Putamen (tissue), 1 donor: ENCODE measurements at regions not wholly inside any gene's neighbourhood (a gene's known extent, or its start where the extent isn't known, plus 50 kb on each side); places are given as distances from the start of the nearest gene placed in this dataset.

ENCODE experiments used
- DNase-seq: peaks from one replicate; pipeline ENCODE4 v3.0.0-alpha.2; 2016; ENCODE audit warnings: low spot score

- DNase-seq, result no peak
Measured at GRCh38 chrX:22664826-22665225, 334.9 kb upstream of the DDX53 start.

DNA sequence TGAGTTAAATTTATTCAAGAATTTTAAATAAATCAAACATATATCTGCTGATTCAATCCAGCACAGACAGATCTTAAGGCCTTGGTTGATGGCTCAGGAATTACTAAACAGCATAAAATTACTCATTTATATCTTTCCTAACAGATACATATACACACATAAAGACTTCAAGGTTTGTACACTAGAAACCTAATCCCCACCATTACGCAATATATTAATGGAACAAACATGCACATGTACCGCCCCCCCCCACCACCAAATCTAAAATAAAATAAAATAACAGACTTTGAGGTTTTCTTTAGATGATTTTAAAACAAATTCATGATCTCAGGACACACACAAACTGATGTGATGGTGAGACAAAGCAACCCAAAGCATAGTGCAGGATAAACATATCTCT, 333.9 kb upstream of the DDX53 start:
- DNase-seq, result no peak

GRCh38 chrX:22666441-22666840, 333.3 kb upstream of the DDX53 start:
- no peak for DNase-seq

DNA sequence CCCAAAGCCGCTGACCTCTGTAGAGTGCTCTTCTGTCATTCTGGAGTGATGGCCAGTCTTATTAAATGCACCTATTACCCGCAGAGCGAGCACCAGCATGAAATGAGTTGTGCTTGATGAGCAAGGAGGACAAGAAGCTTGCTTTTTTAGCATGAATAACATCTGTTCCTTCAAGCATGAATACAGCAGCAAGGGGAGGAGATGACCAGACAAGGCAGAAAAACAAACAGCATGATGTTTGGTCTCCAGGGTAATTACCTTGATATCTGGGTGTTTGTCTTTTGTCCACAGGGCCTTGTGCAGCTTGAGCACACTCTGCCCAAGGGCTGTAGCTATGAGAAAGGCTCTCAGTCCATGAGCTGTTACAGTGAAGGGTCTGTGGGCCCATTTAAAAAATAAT, 324.8 kb upstream of the DDX53 start:
- DNase-seq, result no peak

- DNase-seq, result no peak
Measured at GRCh38 chrX:22686138-22686541, 313.6 kb upstream of the DDX53 start.

GRCh38 chrX:22689290-22689689, 310.5 kb upstream of the DDX53 start:
- DNase-seq, result no peak

DNA sequence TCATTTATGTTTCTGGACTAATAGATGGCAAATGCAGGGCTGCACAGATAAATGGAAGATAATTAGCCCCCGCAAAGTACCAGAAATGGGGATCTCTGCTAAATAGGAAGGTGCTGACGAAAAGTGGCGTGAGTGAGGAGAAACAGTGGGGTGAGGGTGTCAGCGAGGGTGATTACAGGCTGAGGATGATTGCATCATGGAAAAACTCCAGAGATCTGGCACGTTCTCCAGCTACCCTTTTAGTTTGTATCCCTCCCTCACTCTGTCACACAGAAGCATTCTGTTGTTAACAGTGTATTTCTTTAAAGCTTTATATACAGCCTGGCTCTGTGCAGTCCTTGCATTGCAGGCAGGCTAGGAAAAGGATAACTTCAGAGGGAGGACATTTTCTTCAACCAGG, 309.6 kb upstream of the DDX53 start:
- DNase-seq, result no peak

DNA sequence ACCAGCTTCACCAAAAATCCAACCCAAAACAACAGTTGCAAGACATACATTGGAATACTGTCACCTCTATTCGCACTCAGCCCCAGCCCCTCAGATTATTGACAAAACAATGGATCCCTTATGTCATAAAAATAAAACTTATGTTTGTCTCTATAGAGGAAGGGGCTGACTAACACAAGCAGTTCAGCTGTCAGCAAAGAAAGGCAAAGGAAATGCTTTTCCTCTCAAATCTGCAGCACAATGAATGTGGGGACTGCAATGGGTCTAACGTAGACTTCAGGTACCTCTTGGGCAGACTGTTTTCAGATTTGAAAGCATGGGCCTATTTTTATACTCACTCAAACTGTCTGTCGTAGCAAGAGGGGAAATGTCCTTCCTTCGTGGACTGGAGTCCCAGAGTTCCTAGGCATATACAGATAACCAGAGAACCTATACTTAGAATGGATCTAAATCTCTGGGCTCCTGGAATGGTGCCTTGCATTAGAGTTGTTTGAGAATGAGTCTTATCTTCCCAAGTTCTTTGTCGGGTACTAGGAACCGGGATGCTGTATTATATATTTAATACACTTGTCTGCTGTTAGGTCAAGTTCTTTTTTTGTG, 307.7 kb upstream of the DDX53 start:
- DNase-seq, result no peak

DNA sequence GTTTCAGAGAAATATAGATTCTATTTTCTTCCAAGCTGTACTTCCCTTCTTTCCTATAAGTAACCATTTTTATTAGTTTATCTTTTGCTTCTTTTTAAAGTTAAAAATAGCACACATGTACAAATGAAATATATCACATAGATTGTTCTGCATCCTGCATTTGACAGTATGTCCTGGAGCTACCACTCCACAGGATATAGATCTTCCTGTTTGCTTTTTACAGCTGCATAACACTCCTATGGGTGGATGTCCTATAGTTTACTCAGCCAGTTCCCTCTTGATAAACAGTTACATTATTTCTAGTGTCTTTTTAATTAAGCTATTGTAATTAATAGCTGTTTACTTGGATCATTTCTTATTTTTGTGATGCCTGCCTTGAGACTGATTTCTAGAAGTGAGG, 301.6 kb upstream of the DDX53 start:
- DNase-seq, result no peak

- no peak for DNase-seq
Measured at GRCh38 chrX:22699581-22700091, 300.1 kb upstream of the DDX53 start.

- no peak for DNase-seq
Measured at GRCh38 chrX:22712942-22713341, 286.8 kb upstream of the DDX53 start.

- no peak for DNase-seq
Measured at GRCh38 chrX:22730542-22730941, 269.2 kb upstream of the DDX53 start.

GRCh38 chrX:22737541-22737940, 262.2 kb upstream of the DDX53 start:
- DNase-seq, result no peak

GRCh38 chrX:22739276-22739675, 260.5 kb upstream of the DDX53 start:
- DNase-seq, result no peak

- DNase-seq, result no peak
Measured at GRCh38 chrX:22740836-22741235, 258.9 kb upstream of the DDX53 start.

DNA sequence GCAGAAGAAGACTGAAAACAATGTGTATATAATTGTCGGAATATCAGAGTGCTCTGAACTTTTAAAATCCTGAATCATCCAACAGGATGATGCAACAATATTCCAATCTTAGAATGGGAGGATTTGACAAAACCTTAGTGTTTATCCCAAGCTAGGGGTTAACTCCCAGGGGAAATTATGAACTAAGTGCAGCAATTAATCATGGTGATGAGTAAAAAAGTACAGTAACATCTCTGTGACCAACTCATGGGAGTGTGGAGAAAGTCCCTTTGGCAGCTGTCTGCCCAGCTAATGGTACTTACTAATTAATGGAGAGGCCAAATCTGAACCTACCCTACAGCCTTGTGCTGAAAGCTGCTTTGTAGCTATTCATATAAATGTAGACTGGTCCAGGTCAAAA, 257.6 kb upstream of the DDX53 start:
- no peak for DNase-seq

GRCh38 chrX:22746081-22746480, 253.7 kb upstream of the DDX53 start:
- DNase-seq, result no peak

DNA sequence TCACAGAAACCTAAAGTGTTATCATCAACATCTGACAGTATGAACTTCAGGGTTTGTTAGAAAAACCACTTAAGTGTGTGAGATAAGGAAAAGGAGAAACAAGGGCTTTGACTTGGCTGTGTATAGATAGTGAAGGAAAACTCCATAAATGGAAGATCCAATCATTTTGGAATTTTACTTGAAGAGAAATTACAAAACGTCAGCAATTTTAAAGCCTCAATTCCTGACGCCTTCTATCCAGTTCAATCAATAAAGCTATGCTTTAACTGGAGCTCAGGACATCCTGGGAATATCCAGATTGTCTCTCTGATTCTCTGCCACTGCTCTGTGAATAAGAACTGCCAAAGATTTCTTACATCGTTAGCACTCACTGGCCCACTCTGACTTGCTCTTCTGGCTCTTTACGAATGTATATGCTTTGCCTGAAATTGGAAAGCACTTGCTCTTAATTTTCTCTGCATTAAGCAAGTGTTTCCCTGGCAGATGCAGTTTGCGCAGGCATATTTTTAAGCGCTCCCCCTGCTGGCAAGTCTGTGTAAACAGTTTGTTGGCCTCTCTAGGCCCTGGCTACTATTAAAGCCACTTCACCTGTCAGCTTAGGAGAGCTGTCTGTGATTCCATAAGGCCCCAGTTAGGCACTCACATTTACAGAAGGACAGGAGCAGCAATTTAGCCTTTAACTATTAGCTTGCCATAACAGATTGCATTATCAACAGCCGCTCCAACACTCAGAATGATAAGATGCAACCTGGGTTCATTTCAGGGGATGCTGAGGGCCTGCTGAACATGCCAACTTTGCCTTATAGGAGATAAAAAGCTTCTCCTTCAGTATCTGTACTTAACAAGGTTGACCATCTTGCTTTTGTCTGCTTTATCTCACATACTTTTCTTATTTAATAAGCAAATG, 251.4 kb upstream of the DDX53 start:
- DNase-seq, result no peak

DNA sequence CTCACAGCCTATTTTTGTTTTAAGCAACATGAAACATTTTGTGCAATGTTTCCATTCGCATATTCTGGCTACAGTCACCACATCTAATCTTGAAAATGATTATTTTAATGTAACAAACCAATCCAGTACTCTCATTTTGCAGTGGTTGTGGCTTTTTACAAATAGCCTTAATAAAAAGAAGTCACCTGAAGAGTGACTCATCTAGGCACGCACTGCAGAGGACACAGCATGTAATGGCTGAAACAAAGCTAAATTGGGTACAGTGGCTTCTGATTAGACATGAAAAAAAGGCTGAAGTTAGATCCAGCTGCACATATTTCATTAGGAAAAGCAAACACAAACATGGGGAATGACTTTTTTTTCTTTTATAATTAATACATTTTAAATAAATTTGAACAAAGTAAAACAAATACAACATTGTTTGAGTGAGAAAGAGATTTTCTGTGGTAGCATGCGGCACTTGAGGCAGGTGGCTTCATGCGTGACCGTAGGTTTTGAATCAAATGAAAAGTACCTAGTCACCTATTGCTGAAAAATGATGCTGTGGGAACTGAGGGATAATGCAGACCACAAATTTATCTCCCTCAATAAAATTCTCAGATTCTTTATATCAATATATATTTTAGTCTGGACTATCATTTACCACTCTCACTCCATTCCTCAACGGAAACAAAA, 240.8 kb upstream of the DDX53 start:
- DNase-seq, result no peak

- no peak for DNase-seq
Measured at GRCh38 chrX:22760513-22761057, 239.2 kb upstream of the DDX53 start.

- no peak for DNase-seq
Measured at GRCh38 chrX:22788221-22788620, 211.5 kb upstream of the DDX53 start.

- DNase-seq, result no peak
Measured at GRCh38 chrX:22795671-22796070, 204.1 kb upstream of the DDX53 start.

DNA sequence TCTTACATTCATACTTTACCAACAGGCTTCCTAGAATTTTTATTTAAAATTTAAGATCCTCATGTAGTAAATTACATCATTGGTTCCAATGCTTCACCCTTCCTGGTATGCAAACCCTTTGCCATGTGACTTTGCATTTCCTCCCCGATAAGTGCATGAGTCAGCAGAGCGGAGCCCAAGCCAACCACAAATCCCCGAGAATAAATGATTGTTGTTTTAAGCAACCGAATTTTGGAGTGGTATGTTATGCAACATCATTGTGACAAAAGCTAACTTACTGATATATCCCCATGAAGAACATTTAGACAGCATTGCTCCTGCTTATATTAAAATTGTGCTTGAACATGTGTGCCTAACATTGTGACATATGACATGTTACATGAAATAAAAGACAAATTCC, 199.4 kb upstream of the DDX53 start:
- DNase-seq, result no peak
